ENCODE measurements at regions not wholly inside any gene's neighbourhood (a gene's known extent, or its start where the extent isn't known, plus 50 kb on each side); places are given as distances from the start of the nearest gene placed in this dataset.

- Histone ChIP-seq H2BK5ac (ENCODE audit: low read length) (no peak overlapping the region), H3K4ac (ENCODE audit: low read depth, low read length) (no peak overlapping the region), H3K9ac (ENCODE audit: low read length) (no peak overlapping the region), H3K79me2 (ENCODE audit: control insufficient read depth, insufficient read depth, low read length) (no peaks in the 10 kb centered on the region), H3K4me2 (ENCODE audit: low read length) (no peak overlapping the region), H3K27ac (ENCODE audit: low read depth, low read length) (no peak overlapping the region), H3K4me3 (ENCODE audit: low read length) (no peak overlapping the region), H3K23ac (ENCODE audit: low read length) (no peak overlapping the region), H2AK5ac (ENCODE audit: low read length) (no peak overlapping the region), H3K79me1 (ENCODE audit: low read length) (no peaks in the 10 kb centered on the region), H2BK120ac (ENCODE audit: low read depth, low read length) (no peak overlapping the region), H3K56ac (ENCODE audit: low read length) (no peak overlapping the region), H3K4me1 (ENCODE audit: control insufficient read depth, low read depth, low read length) (no peaks in the 10 kb centered on the region), H3K36me3 (ENCODE audit: control insufficient read depth, insufficient read depth, low read length) (no peaks in the 10 kb centered on the region), H2BK15ac (replicated peaks; ENCODE audit: low read depth) (no peak overlapping the region), H3K27me3 (ENCODE audit: insufficient read depth, low read length, poor library complexity) (no peaks in the 10 kb centered on the region), H4K8ac (ENCODE audit: low read depth, low read length) (no peak overlapping the region), H3K18ac (ENCODE audit: low read length) (no peak overlapping the region), H4K5ac (ENCODE audit: low read length) (no peak overlapping the region)
- no CpG with 5 or more reads among the region's 15 CpGs for WGBS (ENCODE audit: extremely low coverage, insufficient coverage, low lambda C conversion rate)
- DNase-seq, result no peak
Observed at GRCh38 chr3:165459924-165460835, 264.0 kb upstream of the SLITRK3 start.

GRCh38 chr3:165459111-165459510, 262.9 kb upstream of the SLITRK3 start:
- Histone ChIP-seq H3K4me2 (ENCODE audit: low read length) (no peak overlapping the region), H2BK15ac (replicated peaks; ENCODE audit: low read depth) (no peak overlapping the region), H3K27ac (ENCODE audit: low read depth, low read length) (no peak overlapping the region), H3K4me3 (ENCODE audit: low read length) (no peak overlapping the region), H2AK5ac (ENCODE audit: low read length) (no peak overlapping the region), H2BK120ac (ENCODE audit: low read depth, low read length) (no peak overlapping the region), H3K4ac (ENCODE audit: low read depth, low read length) (no peak overlapping the region), H3K56ac (ENCODE audit: low read length) (no peak overlapping the region), H4K8ac (ENCODE audit: low read depth, low read length) (no peak overlapping the region), H3K36me3 (ENCODE audit: control insufficient read depth, insufficient read depth, low read length) (no peaks in the 10 kb centered on the region), H3K18ac (ENCODE audit: low read length) (no peak overlapping the region), H3K79me1 (ENCODE audit: low read length) (no peaks in the 10 kb centered on the region), H2BK5ac (ENCODE audit: low read length) (no peak overlapping the region), H3K9ac (ENCODE audit: low read length) (no peak overlapping the region), H4K5ac (ENCODE audit: low read length) (no peak overlapping the region), H3K27me3 (ENCODE audit: insufficient read depth, low read length, poor library complexity) (no peaks in the 10 kb centered on the region), H3K4me1 (ENCODE audit: control insufficient read depth, low read depth, low read length) (no peaks in the 10 kb centered on the region), H3K23ac (ENCODE audit: low read length) (no peak overlapping the region), H3K79me2 (ENCODE audit: control insufficient read depth, insufficient read depth, low read length) (no peaks in the 10 kb centered on the region)
- no CpG with 5 or more reads among the region's 4 CpGs for WGBS (ENCODE audit: extremely low coverage, insufficient coverage, low lambda C conversion rate)
- no peak for DNase-seq

- no peaks in the 10 kb centered on the region for H3K4me1 ChIP-seq (ENCODE audit: control insufficient read depth, low read depth, low read length)
Observed at GRCh38 chr3:165457096-165457495, 260.9 kb upstream of the SLITRK3 start.

GRCh38 chr3:165455793-165456192, 259.6 kb upstream of the SLITRK3 start:
- Histone ChIP-seq H3K79me1 (ENCODE audit: low read length) (no peaks in the 10 kb centered on the region), H3K18ac (ENCODE audit: low read length) (no peak overlapping the region), H2BK5ac (ENCODE audit: low read length) (no peak overlapping the region), H3K4ac (ENCODE audit: low read depth, low read length) (no peak overlapping the region), H3K27ac (ENCODE audit: low read depth, low read length) (no peak overlapping the region), H2AK5ac (ENCODE audit: low read length) (no peak overlapping the region), H4K5ac (ENCODE audit: low read length) (no peak overlapping the region), H3K36me3 (ENCODE audit: control insufficient read depth, insufficient read depth, low read length) (no peaks in the 10 kb centered on the region), H3K56ac (ENCODE audit: low read length) (no peak overlapping the region), H3K23ac (ENCODE audit: low read length) (no peak overlapping the region), H3K79me2 (ENCODE audit: control insufficient read depth, insufficient read depth, low read length) (no peaks in the 10 kb centered on the region), H4K8ac (ENCODE audit: low read depth, low read length) (no peak overlapping the region), H3K4me2 (ENCODE audit: low read length) (no peak overlapping the region), H2BK15ac (replicated peaks; ENCODE audit: low read depth) (no peak overlapping the region), H2BK120ac (ENCODE audit: low read depth, low read length) (no peak overlapping the region), H3K4me1 (ENCODE audit: control insufficient read depth, low read depth, low read length) (no peaks in the 10 kb centered on the region), H3K27me3 (ENCODE audit: insufficient read depth, low read length, poor library complexity) (no peaks in the 10 kb centered on the region), H3K4me3 (ENCODE audit: low read length) (no peak overlapping the region), H3K9ac (ENCODE audit: low read length) (no peak overlapping the region)
- DNase-seq, result no peak
- WGBS (ENCODE audit: extremely low coverage, insufficient coverage, low lambda C conversion rate), result no CpG with 5 or more reads among the region's 3 CpGs

More at GRCh38 chr3:165457096-165457495, 260.9 kb upstream of the SLITRK3 start:
- Histone ChIP-seq H3K36me3 (ENCODE audit: control insufficient read depth, insufficient read depth, low read length) (no peaks in the 10 kb centered on the region), H3K23ac (ENCODE audit: low read length) (no peak overlapping the region), H3K4ac (ENCODE audit: low read depth, low read length) (no peak overlapping the region), H3K79me2 (ENCODE audit: control insufficient read depth, insufficient read depth, low read length) (no peaks in the 10 kb centered on the region), H3K27ac (ENCODE audit: low read depth, low read length) (no peak overlapping the region), H2AK5ac (ENCODE audit: low read length) (no peak overlapping the region), H3K27me3 (ENCODE audit: insufficient read depth, low read length, poor library complexity) (no peaks in the 10 kb centered on the region), H2BK5ac (ENCODE audit: low read length) (no peak overlapping the region), H4K8ac (ENCODE audit: low read depth, low read length) (no peak overlapping the region), H3K4me2 (ENCODE audit: low read length) (no peak overlapping the region), H3K79me1 (ENCODE audit: low read length) (no peaks in the 10 kb centered on the region), H3K9ac (ENCODE audit: low read length) (no peak overlapping the region), H3K56ac (ENCODE audit: low read length) (no peak overlapping the region), H3K18ac (ENCODE audit: low read length) (no peak overlapping the region), H2BK15ac (replicated peaks; ENCODE audit: low read depth) (no peak overlapping the region), H3K4me3 (ENCODE audit: low read length) (no peak overlapping the region), H2BK120ac (ENCODE audit: low read depth, low read length) (no peak overlapping the region), H4K5ac (ENCODE audit: low read length) (no peak overlapping the region)
- no CpG with 5 or more reads among the region's 6 CpGs for WGBS (ENCODE audit: extremely low coverage, insufficient coverage, low lambda C conversion rate)
- no peak for DNase-seq

GRCh38 chr3:165455360-165455759, 259.2 kb upstream of the SLITRK3 start:
- no peak overlapping the region for H3K23ac ChIP-seq (ENCODE audit: low read length)
- DNase-seq, result no peak
- WGBS (ENCODE audit: extremely low coverage, insufficient coverage, low lambda C conversion rate), result no CpG with 5 or more reads among the region's 2 CpGs
- H3K4me1 ChIP-seq (ENCODE audit: control insufficient read depth, low read depth, low read length), result no peaks in the 10 kb centered on the region
- H3K4ac ChIP-seq (ENCODE audit: low read depth, low read length), result no peak overlapping the region
- no peak overlapping the region for H2BK5ac ChIP-seq (ENCODE audit: low read length)
- H2BK120ac ChIP-seq (ENCODE audit: low read depth, low read length), result no peak overlapping the region
- no peak overlapping the region for H3K4me2 ChIP-seq (ENCODE audit: low read length)
- H3K56ac ChIP-seq (ENCODE audit: low read length), result no peak overlapping the region
- H2BK15ac ChIP-seq (replicated peaks; ENCODE audit: low read depth), result no peak overlapping the region
- H3K36me3 ChIP-seq (ENCODE audit: control insufficient read depth, insufficient read depth, low read length), result no peaks in the 10 kb centered on the region
- H3K79me2 ChIP-seq (ENCODE audit: control insufficient read depth, insufficient read depth, low read length), result no peaks in the 10 kb centered on the region
- H2AK5ac ChIP-seq (ENCODE audit: low read length), result no peak overlapping the region
- H3K4me3 ChIP-seq (ENCODE audit: low read length), result no peak overlapping the region
- H4K5ac ChIP-seq (ENCODE audit: low read length), result no peak overlapping the region
- no peak overlapping the region for H3K9ac ChIP-seq (ENCODE audit: low read length)
- H3K27ac ChIP-seq (ENCODE audit: low read depth, low read length), result no peak overlapping the region
- no peaks in the 10 kb centered on the region for H3K79me1 ChIP-seq (ENCODE audit: low read length)
- no peaks in the 10 kb centered on the region for H3K27me3 ChIP-seq (ENCODE audit: insufficient read depth, low read length, poor library complexity)
- H3K18ac ChIP-seq (ENCODE audit: low read length), result no peak overlapping the region
- H4K8ac ChIP-seq (ENCODE audit: low read depth, low read length), result no peak overlapping the region

All from mesendoderm (in vitro differentiated cells).